ENCODE measurements at regions not wholly inside any gene's neighbourhood (a gene's known extent, or its start where the extent isn't known, plus 50 kb on each side); places are given as distances from the start of the nearest gene placed in this dataset.

- no peak for FAIRE-seq
- intact Hi-C loops (cut with micrococcal nuclease; ENCODE audit: unreplicated experiment) (no loop called here), in situ Hi-C loops (cut with MboI) (no loop called here)
- BruUV-seq (replicated peaks) = no TSS peak
- ChIA-PET CTCF (no interaction called here), RAD21 (ENCODE audit: unreplicated experiment) (no interaction called here), POLR2A (no interaction called here), SMC1A (ENCODE audit: uncharacterized antibody, unreplicated experiment) (no interaction called here)
- Histone ChIP-seq H3K27me3 (replicated peaks in 1 of 2; ENCODE audit: control insufficient read depth in 2 of 2, insufficient read depth in 2 of 2, low read length in 1 of 2) (no peaks in the 10 kb centered on the region), H3K4me1 (ENCODE audit: control insufficient read depth, insufficient read depth, low read length) (no peaks in the 10 kb centered on the region), H3K9ac (ENCODE audit: control insufficient read depth, insufficient read depth, low read length) (no peak overlapping the region), H2AFZ (ENCODE audit: control insufficient read depth, low read depth, low read length) (no peak overlapping the region), H3K36me3 (ENCODE audit: control insufficient read depth in 2 of 2, insufficient read depth in 2 of 2, low read length in 1 of 2) (no peaks in the 10 kb centered on the region), H3K4me3 (no peak overlapping the region), H3K4me2 (ENCODE audit: control insufficient read depth, insufficient read depth) (no peak overlapping the region), H3K9me3 (replicated peaks; ENCODE audit: control insufficient read depth, insufficient read depth, low read length) (no peaks in the 10 kb centered on the region), H3K79me2 (ENCODE audit: control insufficient read depth, insufficient read depth, low read length) (no peaks in the 10 kb centered on the region), H3K27ac (ENCODE audit: control insufficient read depth, insufficient read depth) (no peak overlapping the region), H4K20me1 (ENCODE audit: control insufficient read depth, insufficient read depth) (no peaks in the 10 kb centered on the region)
- TF ChIP-seq ATF3 (IDR thresholded peaks at IDR 0.05; ENCODE audit: borderline replicate concordance, extremely low read depth, low read depth, low read length) (no peak), SIN3A (IDR thresholded peaks at IDR 0.05; ENCODE audit: low read depth, low read length) (no peak), NFYB (IDR thresholded peaks at IDR 0.05; ENCODE audit: insufficient read depth, low read depth, low read length) (no peak), E2F8 (IDR thresholded peaks at IDR 0.05; ENCODE audit: low read depth, partially characterized antibody) (no peak), CBX3 (IDR thresholded peaks at IDR 0.05; ENCODE audit: borderline replicate concordance, low read depth) (no peak), REST (IDR thresholded peaks at IDR 0.05; ENCODE audit: low read depth, low read length) (no peak), HDGF (IDR thresholded peaks at IDR 0.05) (no peak)
- ATAC-seq = no peak
- WGBS (ENCODE audit: insufficient coverage, insufficient replicate concordance, low lambda C conversion rate, missing lambda C conversion rate) = 14% methylated on average over 8 of the region's 8 CpGs
- DNase-seq (ENCODE audit: low read depth, low spot score) = no peak
Measured at GRCh38 chr13:67878376-67878775, 648.2 kb upstream of the PCDH9 start.
